KMS-11 (cell line): ENCODE measurements at regions not wholly inside any gene's neighbourhood (a gene's known extent, or its start where the extent isn't known, plus 50 kb on each side); places are given as distances from the start of the nearest gene placed in this dataset.

Source experiments
- H2AFZ ChIP-seq: fragments of 200-600 bp; sonication (generic); 2 replicates; pipeline ENCODE4 v1.6.1; 2016; ENCODE audit warnings: antibody characterized with exemption, mixed run types, low read depth
- H3K27ac ChIP-seq: fragments of 200-600 bp; sonication (generic); 2 replicates; pipeline ENCODE4 v1.6.1; 2016; ENCODE audit warnings: mild to moderate bottlenecking, mixed run types
- H3K27me3 ChIP-seq: fragments of 200-600 bp; sonication (generic); 2 replicates; pipeline ENCODE4 v1.6.1; 2017; ENCODE audit warnings: mild to moderate bottlenecking, low read depth, mixed run types, moderate library complexity; ENCODE audit not compliant: insufficient read depth
- H3K36me3 ChIP-seq: fragments of 200-600 bp; sonication (generic); 2 replicates; pipeline ENCODE4 v1.6.1; 2017; ENCODE audit warnings: mild to moderate bottlenecking, mixed run types; ENCODE audit not compliant: insufficient read depth
- H3K4me1 ChIP-seq: fragments of 200-600 bp; sonication (generic); 2 replicates; pipeline ENCODE4 v1.6.1; 2016; ENCODE audit warnings: mild to moderate bottlenecking, low read depth, mixed run types; ENCODE audit not compliant: poor library complexity, severe bottlenecking
- H3K4me2 ChIP-seq: fragments of 200-600 bp; sonication (generic); 2 replicates; pipeline ENCODE4 v1.7.0; 2016; ENCODE audit warnings: mild to moderate bottlenecking, mixed run types
- H3K4me3 ChIP-seq: fragments of 200-600 bp; sonication (generic); IDR thresholded peaks from 2 replicates; pipeline ENCODE4 v1.6.1; 2017; ENCODE audit warnings: low read depth, low read length, mixed read lengths; ENCODE audit not compliant: insufficient read depth
- H3K79me2 ChIP-seq: fragments of 200-600 bp; sonication (generic); 2 replicates; pipeline ENCODE4 v1.6.1; 2016; ENCODE audit warnings: low read depth, mixed run types; ENCODE audit not compliant: insufficient read depth
- H3K9ac ChIP-seq: fragments of 200-600 bp; sonication (generic); 2 replicates; pipeline ENCODE4 v1.6.1; 2016; ENCODE audit warnings: mild to moderate bottlenecking, mixed run types
- H4K20me1 ChIP-seq: fragments of 200-600 bp; sonication (generic); 2 replicates; pipeline ENCODE4 v1.6.1; 2016; ENCODE audit warnings: mild to moderate bottlenecking, mixed run types; ENCODE audit not compliant: insufficient read depth
- CTCF ChIP-seq: fragments of 200-600 bp; sonication (generic); conservative IDR thresholded peaks from 2 replicates; pipeline ENCODE4 v1.6.1; 2017; ENCODE audit warnings: low read depth, mild to moderate bottlenecking, antibody characterized with exemption, low read length, moderate library complexity, mixed read lengths

GRCh38 chr2:33784488-33784887 lies 185.4 kb upstream of the FAM98A start:
- Histone ChIP-seq H3K4me1 (peaks cover 4% of the 10 kb centered on the region), H2AFZ (no peak overlapping the region), H3K4me3 (no peak overlapping the region), H3K4me2 (no peak overlapping the region), H3K36me3 (no peaks in the 10 kb centered on the region), H3K27me3 (no peaks in the 10 kb centered on the region), H3K79me2 (no peaks in the 10 kb centered on the region), H3K27ac (no peak overlapping the region), H3K9ac (no peak overlapping the region), H4K20me1 (no peaks in the 10 kb centered on the region)
- no peak for TF ChIP-seq CTCF

- Histone ChIP-seq H3K36me3 (no peaks in the 10 kb centered on the region), H3K4me2 (no peak overlapping the region), H3K4me1 (peaks cover 4% of the 10 kb centered on the region), H3K27ac (no peak overlapping the region), H3K27me3 (no peaks in the 10 kb centered on the region), H4K20me1 (no peaks in the 10 kb centered on the region), H3K9ac (no peak overlapping the region), H3K79me2 (no peaks in the 10 kb centered on the region), H2AFZ (no peak overlapping the region), H3K4me3 (no peak overlapping the region)
- TF ChIP-seq CTCF: no peak
Observed at GRCh38 chr2:33782395-33783230, 183.5 kb upstream of the FAM98A start.

GRCh38 chr2:33777786-33778185 lies 178.7 kb upstream of the FAM98A start:
- H3K4me2 ChIP-seq: no peak overlapping the region
- H3K27me3 ChIP-seq: no peaks in the 10 kb centered on the region
- H3K9ac ChIP-seq: no peak overlapping the region
- no peaks in the 10 kb centered on the region for H3K4me1 ChIP-seq
- no peaks in the 10 kb centered on the region for H4K20me1 ChIP-seq
- H3K27ac ChIP-seq: no peak overlapping the region
- H2AFZ ChIP-seq: no peak overlapping the region
- no peaks in the 10 kb centered on the region for H3K36me3 ChIP-seq
- H3K4me3 ChIP-seq: no peak overlapping the region
- no peaks in the 10 kb centered on the region for H3K79me2 ChIP-seq
- no peak for TF ChIP-seq CTCF

- H3K4me1 ChIP-seq: no peaks in the 10 kb centered on the region
- H3K4me3 ChIP-seq: no peak overlapping the region
- H3K9ac ChIP-seq: no peak overlapping the region
- no peak overlapping the region for H2AFZ ChIP-seq
- no peaks in the 10 kb centered on the region for H3K36me3 ChIP-seq
- TF ChIP-seq CTCF: no peak
- H3K27ac ChIP-seq: no peak overlapping the region
- no peak overlapping the region for H3K4me2 ChIP-seq
- H4K20me1 ChIP-seq: no peaks in the 10 kb centered on the region
- H3K79me2 ChIP-seq: no peaks in the 10 kb centered on the region
- no peaks in the 10 kb centered on the region for H3K27me3 ChIP-seq
Observed at GRCh38 chr2:33775306-33775705, 176.2 kb upstream of the FAM98A start.
